Activated CD4-positive, alpha-beta T cell treated with anti-CD3 and anti-CD28 coated beads, Interleukin-2, amount 10 ng/mL, durations not matched to agents 7 days and 5 days (primary cell): ENCODE measurements at regions not wholly inside any gene's neighbourhood (a gene's known extent, or its start where the extent isn't known, plus 50 kb on each side); places are given as distances from the start of the nearest gene placed in this dataset.
"Not testable (repeated sequence)": the region's sequence is repeated elsewhere in the genome, so short reads cannot be mapped to it uniquely, and the experiment has no call there.

ENCODE experiments used
- CTCF ChIA-PET: fragments of 350-600 bp; sonication (Branson Sonifier 250); formaldehyde crosslinking; loops from one replicate; lab custom pipeline; 2021; ENCODE audit warnings: antibody characterized with exemption; lab: Charles Lee
- POLR2A ChIA-PET: fragments of 350-600 bp; sonication (Branson Sonifier 250); formaldehyde crosslinking; loops from one replicate; lab custom pipeline; 2021; ENCODE audit warnings: antibody characterized with exemption; lab: Charles Lee
- DNase-seq: peaks from one replicate; pipeline ENCODE4 v3.0.0-alpha.2; 2020
- H3K27ac Mint-ChIP-seq: one replicate; pipeline ENCODE4 v1.8.0; 2021; ENCODE audit warnings: mild to moderate bottlenecking, moderate library complexity, mixed read lengths
- H3K27me3 Mint-ChIP-seq: one replicate; pipeline ENCODE4 v1.8.0; 2021; ENCODE audit warnings: mixed read lengths
- H3K36me3 Mint-ChIP-seq: one replicate; pipeline ENCODE4 v1.8.0; 2021; ENCODE audit warnings: low read depth, mixed read lengths
- H3K4me1 Mint-ChIP-seq: one replicate; pipeline ENCODE4 v1.8.0; 2021; ENCODE audit warnings: mixed read lengths
- H3K4me3 Mint-ChIP-seq: one replicate; pipeline ENCODE4 v1.8.0; 2021; ENCODE audit warnings: mild to moderate bottlenecking, moderate library complexity, mixed read lengths
- H3K9me3 Mint-ChIP-seq: one replicate; pipeline ENCODE4 v1.8.0; 2021; ENCODE audit warnings: mixed read lengths

- DNase-seq = no peak
- POLR2A ChIA-PET = no interaction called here
- Mint-ChIP-seq H3K4me3 (no peak overlapping the region), H3K4me1 (no peaks in the 10 kb centered on the region), H3K27me3 (no peaks in the 10 kb centered on the region), H3K9me3 (no peaks in the 10 kb centered on the region), H3K27ac (no peak overlapping the region), H3K36me3 (no peaks in the 10 kb centered on the region)
- CTCF ChIA-PET = no interaction called here
Measured at GRCh38 chr7:125085084-125085483, 155.5 kb upstream of the POT1 start.

- H3K36me3 Mint-ChIP-seq = no peaks in the 10 kb centered on the region
- no peak for DNase-seq
- no peak overlapping the region for H3K27ac Mint-ChIP-seq
- POLR2A ChIA-PET = no interaction called here
- H3K4me1 Mint-ChIP-seq = no peaks in the 10 kb centered on the region
- no peaks in the 10 kb centered on the region for H3K9me3 Mint-ChIP-seq
- H3K27me3 Mint-ChIP-seq = no peaks in the 10 kb centered on the region
- CTCF ChIA-PET = no interaction called here
- H3K4me3 Mint-ChIP-seq = no peak overlapping the region
Measured at GRCh38 chr7:125084196-125084595, 154.6 kb upstream of the POT1 start.

- Mint-ChIP-seq H3K9me3 (peaks cover 4% of the 10 kb centered on the region), H3K27me3 (no peaks in the 10 kb centered on the region), H3K27ac (no peak overlapping the region), H3K4me1 (no peaks in the 10 kb centered on the region), H3K36me3 (no peaks in the 10 kb centered on the region), H3K4me3 (no peak overlapping the region)
- DNase-seq = no peak
- ChIA-PET POLR2A (no interaction called here), CTCF (no interaction called here)
Measured at GRCh38 chr7:125074141-125074540, 144.5 kb upstream of the POT1 start.

GRCh38 chr7:125065546-125065945 is 135.9 kb upstream of the POT1 start:
- H3K27ac Mint-ChIP-seq = no peak overlapping the region
- no peaks in the 10 kb centered on the region for H3K9me3 Mint-ChIP-seq
- H3K4me1 Mint-ChIP-seq = no peaks in the 10 kb centered on the region
- DNase-seq = no peak
- no peaks in the 10 kb centered on the region for H3K27me3 Mint-ChIP-seq
- CTCF ChIA-PET = no interaction called here
- no peaks in the 10 kb centered on the region for H3K36me3 Mint-ChIP-seq
- POLR2A ChIA-PET = no interaction called here
- H3K4me3 Mint-ChIP-seq = no peak overlapping the region

GRCh38 chr7:125065001-125065400 is 135.4 kb upstream of the POT1 start:
- Mint-ChIP-seq H3K27ac (no peak overlapping the region), H3K36me3 (no peaks in the 10 kb centered on the region), H3K4me1 (no peaks in the 10 kb centered on the region), H3K9me3 (no peaks in the 10 kb centered on the region), H3K27me3 (no peaks in the 10 kb centered on the region), H3K4me3 (no peak overlapping the region)
- ChIA-PET CTCF (no interaction called here), POLR2A (no interaction called here)
- DNase-seq = no peak

GRCh38 chr7:125061776-125062397 is 132.3 kb upstream of the POT1 start:
- H3K4me1 Mint-ChIP-seq = no peaks in the 10 kb centered on the region
- no peaks in the 10 kb centered on the region for H3K36me3 Mint-ChIP-seq
- no peaks in the 10 kb centered on the region for H3K9me3 Mint-ChIP-seq
- H3K27ac Mint-ChIP-seq = no peak overlapping the region
- no peak for DNase-seq
- no peaks in the 10 kb centered on the region for H3K27me3 Mint-ChIP-seq
- CTCF ChIA-PET = no interaction called here
- POLR2A ChIA-PET = no interaction called here
- H3K4me3 Mint-ChIP-seq = no peak overlapping the region

- H3K4me1 Mint-ChIP-seq, DNase-seq, H3K36me3 Mint-ChIP-seq, POLR2A ChIA-PET, H3K27ac Mint-ChIP-seq, CTCF ChIA-PET, H3K27me3 Mint-ChIP-seq, H3K9me3 Mint-ChIP-seq, H3K4me3 Mint-ChIP-seq: not testable (repeated sequence)
Measured at GRCh38 chr7:125061083-125061745, 131.6 kb upstream of the POT1 start.

- DNase-seq = no peak
- no peak overlapping the region for H3K27ac Mint-ChIP-seq
- no peaks in the 10 kb centered on the region for H3K9me3 Mint-ChIP-seq
- H3K36me3 Mint-ChIP-seq = no peaks in the 10 kb centered on the region
- no peaks in the 10 kb centered on the region for H3K4me1 Mint-ChIP-seq
- ChIA-PET CTCF (no interaction called here), POLR2A (no interaction called here)
- H3K4me3 Mint-ChIP-seq = no peak overlapping the region
- no peaks in the 10 kb centered on the region for H3K27me3 Mint-ChIP-seq
Measured at GRCh38 chr7:125059861-125060456, 130.3 kb upstream of the POT1 start.

- Mint-ChIP-seq H3K27ac (no peak overlapping the region), H3K9me3 (no peaks in the 10 kb centered on the region), H3K4me1 (no peaks in the 10 kb centered on the region), H3K4me3 (no peak overlapping the region), H3K27me3 (no peaks in the 10 kb centered on the region), H3K36me3 (no peaks in the 10 kb centered on the region)
- DNase-seq = no peak
- ChIA-PET CTCF (interaction anchor here (0.6 kb wide), 1 partner anchor 1526 kb away, joined by 3 read pairs; no protein-coding TSS in a partner anchor), POLR2A (no interaction called here)
Measured at GRCh38 chr7:125057963-125058362, 128.3 kb upstream of the POT1 start.

GRCh38 chr7:125055376-125055775 is 125.8 kb upstream of the POT1 start:
- H3K36me3 Mint-ChIP-seq = no peaks in the 10 kb centered on the region
- POLR2A ChIA-PET = no interaction called here
- no peaks in the 10 kb centered on the region for H3K27me3 Mint-ChIP-seq
- H3K27ac Mint-ChIP-seq = no peak overlapping the region
- DNase-seq = no peak
- no peak overlapping the region for H3K4me3 Mint-ChIP-seq
- H3K4me1 Mint-ChIP-seq = no peaks in the 10 kb centered on the region
- no peaks in the 10 kb centered on the region for H3K9me3 Mint-ChIP-seq
- CTCF ChIA-PET = no interaction called here

GRCh38 chr7:125046767-125047166 is 117.1 kb upstream of the POT1 start:
- DNase-seq = no peak
- ChIA-PET CTCF (no interaction called here), POLR2A (no interaction called here)
- Mint-ChIP-seq H3K36me3 (no peaks in the 10 kb centered on the region), H3K4me1 (no peaks in the 10 kb centered on the region), H3K9me3 (no peaks in the 10 kb centered on the region), H3K27ac (no peak overlapping the region), H3K27me3 (no peaks in the 10 kb centered on the region), H3K4me3 (no peak overlapping the region)

- H3K27me3 Mint-ChIP-seq = no peaks in the 10 kb centered on the region
- no peaks in the 10 kb centered on the region for H3K4me1 Mint-ChIP-seq
- ChIA-PET CTCF (no interaction called here), POLR2A (no interaction called here)
- H3K4me3 Mint-ChIP-seq = no peak overlapping the region
- no peak for DNase-seq
- H3K36me3 Mint-ChIP-seq = no peaks in the 10 kb centered on the region
- no peak overlapping the region for H3K27ac Mint-ChIP-seq
- no peaks in the 10 kb centered on the region for H3K9me3 Mint-ChIP-seq
Measured at GRCh38 chr7:125033506-125033905, 103.9 kb upstream of the POT1 start.

GRCh38 chr7:125032943-125033342 is 103.3 kb upstream of the POT1 start:
- ChIA-PET CTCF (no interaction called here), POLR2A (no interaction called here)
- Mint-ChIP-seq H3K36me3 (no peaks in the 10 kb centered on the region), H3K27ac (no peak overlapping the region), H3K4me3 (no peak overlapping the region), H3K9me3 (no peaks in the 10 kb centered on the region), H3K4me1 (no peaks in the 10 kb centered on the region), H3K27me3 (no peaks in the 10 kb centered on the region)
- DNase-seq = no peak
